HG03469 (cell line): ENCODE measurements at regions not wholly inside any gene's neighbourhood (a gene's known extent, or its start where the extent isn't known, plus 50 kb on each side); places are given as distances from the start of the nearest gene placed in this dataset.
"Not testable (repeated sequence)": the region's sequence is repeated elsewhere in the genome, so short reads cannot be mapped to it uniquely, and the experiment has no call there.

ENCODE experiments used
- ATAC-seq: cut with Tn5 transposase; IDR thresholded peaks from one replicate; pipeline ENCODE4 v1.9.1; 2021; ENCODE audit warnings: mild to moderate bottlenecking, moderate library complexity, moderate number of reproducible peaks; ENCODE audit not compliant: unreplicated experiment

- no peak for ATAC-seq
These were observed 634.5 kb downstream of the NR2F1-AS1 start for GRCh38 chr5:92946546-92946945.

GRCh38 chr5:92945605-92946097 lies 635.4 kb downstream of the NR2F1-AS1 start:
- ATAC-seq = no peak

GRCh38 chr5:92944903-92945604 lies 636.0 kb downstream of the NR2F1-AS1 start:
- no peak for ATAC-seq

GRCh38 chr5:92944337-92944736 lies 636.7 kb downstream of the NR2F1-AS1 start:
- ATAC-seq = no peak

- ATAC-seq = no peak
These were observed 638.3 kb downstream of the NR2F1-AS1 start for GRCh38 chr5:92942762-92943161.

- ATAC-seq = no peak
These were observed 639.2 kb downstream of the NR2F1-AS1 start for GRCh38 chr5:92941806-92942205.

- no peak for ATAC-seq
These were observed 641.6 kb downstream of the NR2F1-AS1 start for GRCh38 chr5:92939428-92939827.

- not testable (repeated sequence) for ATAC-seq
These were observed 643.6 kb downstream of the NR2F1-AS1 start for GRCh38 chr5:92937396-92937795.

- no peak for ATAC-seq
These were observed 651.0 kb downstream of the NR2F1-AS1 start for GRCh38 chr5:92930057-92930456.

GRCh38 chr5:92927291-92927778 lies 653.7 kb downstream of the NR2F1-AS1 start:
- ATAC-seq = no peak

GRCh38 chr5:92923885-92924284 lies 657.1 kb downstream of the NR2F1-AS1 start:
- ATAC-seq = no peak

GRCh38 chr5:92922231-92922967 lies 658.6 kb downstream of the NR2F1-AS1 start:
- ATAC-seq = no peak

- ATAC-seq = no peak
These were observed 664.0 kb downstream of the NR2F1-AS1 start for GRCh38 chr5:92917044-92917443.

- ATAC-seq = no peak
These were observed 665.0 kb downstream of the NR2F1-AS1 start for GRCh38 chr5:92916036-92916435.

- no peak for ATAC-seq
These were observed 668.7 kb downstream of the NR2F1-AS1 start for GRCh38 chr5:92912283-92912682.

GRCh38 chr5:92911851-92912250 lies 669.2 kb downstream of the NR2F1-AS1 start:
- no peak for ATAC-seq

- no peak for ATAC-seq
These were observed 669.7 kb downstream of the NR2F1-AS1 start for GRCh38 chr5:92911293-92911692.

GRCh38 chr5:92909602-92909962 lies 671.4 kb downstream of the NR2F1-AS1 start:
- no peak for ATAC-seq

- ATAC-seq = no peak
These were observed 671.9 kb downstream of the NR2F1-AS1 start for GRCh38 chr5:92908952-92909601.

- no peak for ATAC-seq
These were observed 672.9 kb downstream of the NR2F1-AS1 start for GRCh38 chr5:92907938-92908606.

GRCh38 chr5:92906798-92907376 lies 674.1 kb downstream of the NR2F1-AS1 start:
- no peak for ATAC-seq
